Right lobe of liver (tissue), 4 donors: ENCODE measurements at regions not wholly inside any gene's neighbourhood (a gene's known extent, or its start where the extent isn't known, plus 50 kb on each side); places are given as distances from the start of the nearest gene placed in this dataset.

Source experiments
- POLR2A ChIP-seq: fragments of 450-650 bp; IDR thresholded peaks from one replicate; pipeline ENCODE4 v1.6.1; 2017; ENCODE audit warnings: antibody characterized with exemption, mild to moderate bottlenecking
- TF ChIP-seq, protein P1 (sequence below), 4 donors: fragments of 200-600 bp in 3 of 4; fragments of 450-650 bp in 1 of 4; IDR thresholded peaks; one replicate each; pipeline versions ENCODE4 v1.5.1 to v1.8.0; 2016 to 2022; ENCODE audit warnings: antibody characterized with exemption in 4 of 4, mild to moderate bottlenecking in 2 of 4
- donor health status: DM: no; HTN: no; CAD: no.
- donor health status: DM: no; HTN: no; CAD: no.
- donor health status: DM: no; HTN: yes; CAD: no.

DNA sequence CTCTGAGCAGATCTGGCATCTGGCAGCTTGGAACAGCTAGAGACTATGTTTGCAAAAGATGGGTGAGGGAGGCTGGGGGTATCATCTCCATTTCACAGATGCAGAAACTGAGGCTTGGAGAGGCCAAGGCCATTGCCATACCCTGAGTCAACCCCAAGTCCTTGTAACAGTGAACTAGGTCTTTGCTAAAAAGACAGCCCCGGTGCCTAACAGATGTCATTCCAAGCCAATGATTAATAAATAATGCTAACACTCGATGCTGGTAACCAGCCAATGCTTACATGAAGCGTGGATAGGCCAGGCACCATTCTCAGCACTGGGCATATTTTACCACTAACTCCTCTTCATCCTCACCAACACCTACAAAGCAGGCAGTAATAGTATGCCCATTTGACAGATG, 164.0 kb downstream of the MN1 start:
- no peak for TF ChIP-seq POLR2A
- TF ChIP-seq, protein P1, sequence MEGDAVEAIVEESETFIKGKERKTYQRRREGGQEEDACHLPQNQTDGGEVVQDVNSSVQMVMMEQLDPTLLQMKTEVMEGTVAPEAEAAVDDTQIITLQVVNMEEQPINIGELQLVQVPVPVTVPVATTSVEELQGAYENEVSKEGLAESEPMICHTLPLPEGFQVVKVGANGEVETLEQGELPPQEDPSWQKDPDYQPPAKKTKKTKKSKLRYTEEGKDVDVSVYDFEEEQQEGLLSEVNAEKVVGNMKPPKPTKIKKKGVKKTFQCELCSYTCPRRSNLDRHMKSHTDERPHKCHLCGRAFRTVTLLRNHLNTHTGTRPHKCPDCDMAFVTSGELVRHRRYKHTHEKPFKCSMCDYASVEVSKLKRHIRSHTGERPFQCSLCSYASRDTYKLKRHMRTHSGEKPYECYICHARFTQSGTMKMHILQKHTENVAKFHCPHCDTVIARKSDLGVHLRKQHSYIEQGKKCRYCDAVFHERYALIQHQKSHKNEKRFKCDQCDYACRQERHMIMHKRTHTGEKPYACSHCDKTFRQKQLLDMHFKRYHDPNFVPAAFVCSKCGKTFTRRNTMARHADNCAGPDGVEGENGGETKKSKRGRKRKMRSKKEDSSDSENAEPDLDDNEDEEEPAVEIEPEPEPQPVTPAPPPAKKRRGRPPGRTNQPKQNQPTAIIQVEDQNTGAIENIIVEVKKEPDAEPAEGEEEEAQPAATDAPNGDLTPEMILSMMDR (IDR thresholded peaks at IDR 0.05) = no peak
